ENCODE measurements at regions not wholly inside any gene's neighbourhood (a gene's known extent, or its start where the extent isn't known, plus 50 kb on each side); places are given as distances from the start of the nearest gene placed in this dataset.

DNA sequence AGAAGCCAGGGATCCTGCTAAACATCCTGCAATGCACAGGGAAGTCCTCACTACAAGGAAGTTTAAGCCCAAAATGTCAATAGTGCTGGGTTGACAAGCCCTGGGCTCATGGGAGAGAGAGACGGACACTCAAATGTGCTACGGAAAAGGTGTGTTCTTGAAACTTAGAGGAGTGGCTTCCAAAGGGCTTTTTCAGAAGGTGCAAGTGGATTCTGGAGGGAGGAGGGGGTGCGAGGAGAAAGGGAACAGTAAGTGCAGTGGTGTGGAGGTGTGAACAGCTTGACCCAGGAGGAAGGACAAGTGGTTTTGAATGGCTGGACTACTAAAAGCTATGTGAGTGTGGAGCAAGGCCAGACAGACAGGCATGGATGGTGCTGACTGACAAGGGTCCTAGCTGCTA, 50.4 kb upstream of the CECR2 start:
- no peaks in the 10 kb centered on the region for H4K20me1 ChIP-seq (ENCODE audit: control insufficient read depth, insufficient read depth)
- H3K4me3 ChIP-seq: no peak overlapping the region
- TF ChIP-seq POLR2A (IDR thresholded peaks at IDR 0.05; ENCODE audit: low read depth, low read length) (no peak), RAD51 (IDR thresholded peaks at IDR 0.05) (no peak), EED (IDR thresholded peaks at IDR 0.05; ENCODE audit: low read depth) (no peak)
- 51% methylated on average over 3 of the region's 3 CpGs for WGBS (ENCODE audit: insufficient coverage, insufficient replicate concordance, low lambda C conversion rate, missing lambda C conversion rate)
- H3K9ac ChIP-seq (ENCODE audit: control insufficient read depth, insufficient read depth, low read length): no peak overlapping the region
- no peak overlapping the region for H3K27ac ChIP-seq (ENCODE audit: control insufficient read depth, insufficient read depth)
- no peaks in the 10 kb centered on the region for H3K36me3 ChIP-seq (ENCODE audit: control insufficient read depth in 2 of 2, insufficient read depth in 2 of 2, low read length in 1 of 2)
- no peaks in the 10 kb centered on the region for H3K4me1 ChIP-seq (ENCODE audit: control insufficient read depth, insufficient read depth, low read length)
- no TSS peak for BruUV-seq (replicated peaks)
- RAD21 ChIA-PET (ENCODE audit: unreplicated experiment): no interaction called here
- POLR2A ChIA-PET: no interaction called here
- H3K9me3 ChIP-seq (replicated peaks; ENCODE audit: control insufficient read depth, insufficient read depth, low read length): no peaks in the 10 kb centered on the region
- H3K79me2 ChIP-seq (ENCODE audit: control insufficient read depth, insufficient read depth, low read length): no peaks in the 10 kb centered on the region
- SMC1A ChIA-PET (ENCODE audit: uncharacterized antibody, unreplicated experiment): interaction anchor here (1.8 kb wide), 1 partner anchor 34 kb away, joined by 3 read pairs; no protein-coding TSS in a partner anchor
- CTCF ChIA-PET: interaction anchor here (1.1 kb wide), 1 partner anchor 30 kb away, joined by 3 read pairs; no protein-coding TSS in a partner anchor
- DNase-seq (ENCODE audit: low read depth, low spot score) (no peak), FAIRE-seq (no peak), ATAC-seq (no peak)
- intact Hi-C loops (cut with micrococcal nuclease; ENCODE audit: unreplicated experiment) (no loop called here), in situ Hi-C loops (cut with MboI) (no loop called here)
- no peaks in the 10 kb centered on the region for H3K27me3 ChIP-seq (replicated peaks in 1 of 2; ENCODE audit: control insufficient read depth in 2 of 2, insufficient read depth in 2 of 2, low read length in 1 of 2)
- no peak overlapping the region for H3K4me2 ChIP-seq (ENCODE audit: control insufficient read depth, insufficient read depth)
- H2AFZ ChIP-seq (ENCODE audit: control insufficient read depth, low read depth, low read length): no peak overlapping the region

DNA sequence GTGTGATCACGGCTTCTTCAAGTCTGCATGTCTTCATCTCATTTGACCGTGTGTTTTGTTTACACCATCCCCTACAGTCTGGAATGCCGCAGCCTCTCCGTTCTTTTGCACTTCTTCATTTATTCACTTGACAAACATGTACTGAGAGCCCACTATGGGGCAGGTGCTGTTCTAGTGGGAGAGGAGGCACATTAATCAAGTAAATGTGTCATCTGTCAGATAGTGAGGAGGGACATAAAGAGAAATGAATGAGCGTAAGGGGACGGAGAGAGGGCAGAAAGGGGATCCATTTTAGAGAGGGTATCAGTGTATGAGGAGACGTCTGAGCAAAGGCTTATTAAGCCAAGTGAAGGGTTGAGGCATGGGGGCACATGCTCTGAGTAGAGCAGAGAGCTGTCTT, 54.0 kb upstream of the CECR2 start:
- Histone ChIP-seq H3K79me2 (ENCODE audit: control insufficient read depth, insufficient read depth, low read length) (no peaks in the 10 kb centered on the region), H3K4me1 (ENCODE audit: control insufficient read depth, insufficient read depth, low read length) (no peaks in the 10 kb centered on the region), H3K4me3 (no peak overlapping the region), H3K9me3 (replicated peaks; ENCODE audit: control insufficient read depth, insufficient read depth, low read length) (no peaks in the 10 kb centered on the region), H3K27me3 (replicated peaks in 1 of 2; ENCODE audit: control insufficient read depth in 2 of 2, insufficient read depth in 2 of 2, low read length in 1 of 2) (no peaks in the 10 kb centered on the region), H2AFZ (ENCODE audit: control insufficient read depth, low read depth, low read length) (no peak overlapping the region), H3K9ac (ENCODE audit: control insufficient read depth, insufficient read depth, low read length) (no peak overlapping the region), H3K36me3 (ENCODE audit: control insufficient read depth in 2 of 2, insufficient read depth in 2 of 2, low read length in 1 of 2) (no peaks in the 10 kb centered on the region), H3K4me2 (ENCODE audit: control insufficient read depth, insufficient read depth) (no peak overlapping the region), H3K27ac (ENCODE audit: control insufficient read depth, insufficient read depth) (no peak overlapping the region), H4K20me1 (ENCODE audit: control insufficient read depth, insufficient read depth) (no peaks in the 10 kb centered on the region)
- no TSS peak for BruUV-seq (replicated peaks)
- CTCF ChIA-PET: no interaction called here
- RAD21 ChIA-PET (ENCODE audit: unreplicated experiment): no interaction called here
- DNase-seq (ENCODE audit: low read depth, low spot score) (no peak), ATAC-seq (no peak), FAIRE-seq (no peak)
- 79% methylated on average over 7 of the region's 7 CpGs for WGBS (ENCODE audit: insufficient coverage, insufficient replicate concordance, low lambda C conversion rate, missing lambda C conversion rate)
- in situ Hi-C loops (cut with MboI) (no loop called here), intact Hi-C loops (cut with micrococcal nuclease; ENCODE audit: unreplicated experiment) (no loop called here)
- POLR2A ChIA-PET: interaction anchor here (0.5 kb wide), 1 partner anchor 12 kb away, joined by 4 read pairs; no protein-coding TSS in a partner anchor
- SMC1A ChIA-PET (ENCODE audit: uncharacterized antibody, unreplicated experiment): no interaction called here
- TF ChIP-seq USF2 (IDR thresholded peaks at IDR 0.05; ENCODE audit: borderline replicate concordance, low read depth, low read length): no peak
- no peak for TF ChIP-seq TCF3 (IDR thresholded peaks at IDR 0.05; ENCODE audit: borderline replicate concordance, insufficient read depth, low read depth, low read length)
- TF ChIP-seq ZNF24 (IDR thresholded peaks at IDR 0.05): no peak
- TF ChIP-seq ZBTB33 (IDR thresholded peaks at IDR 0.05): no peak
- no peak for TF ChIP-seq NR2C2 (IDR thresholded peaks at IDR 0.05; ENCODE audit: borderline replicate concordance, control insufficient read depth, insufficient read length, low read depth)
- TF ChIP-seq IRF4 (IDR thresholded peaks at IDR 0.05; ENCODE audit: low read depth, low read length): no peak
- no peak for TF ChIP-seq HCFC1 (IDR thresholded peaks at IDR 0.05; ENCODE audit: low read length)
- TF ChIP-seq, protein P1, sequence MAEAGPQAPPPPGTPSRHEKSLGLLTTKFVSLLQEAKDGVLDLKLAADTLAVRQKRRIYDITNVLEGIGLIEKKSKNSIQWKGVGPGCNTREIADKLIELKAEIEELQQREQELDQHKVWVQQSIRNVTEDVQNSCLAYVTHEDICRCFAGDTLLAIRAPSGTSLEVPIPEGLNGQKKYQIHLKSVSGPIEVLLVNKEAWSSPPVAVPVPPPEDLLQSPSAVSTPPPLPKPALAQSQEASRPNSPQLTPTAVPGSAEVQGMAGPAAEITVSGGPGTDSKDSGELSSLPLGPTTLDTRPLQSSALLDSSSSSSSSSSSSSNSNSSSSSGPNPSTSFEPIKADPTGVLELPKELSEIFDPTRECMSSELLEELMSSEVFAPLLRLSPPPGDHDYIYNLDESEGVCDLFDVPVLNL (IDR thresholded peaks at IDR 0.05; ENCODE audit: low read depth, low read length): no peak

Measured in GM12878 (cell line).